ENCODE measurements at regions not wholly inside any gene's neighbourhood (a gene's known extent, or its start where the extent isn't known, plus 50 kb on each side); places are given as distances from the start of the nearest gene placed in this dataset.

GRCh38 chr3:187931770-187932278 lies 186.6 kb upstream of the BCL6 start:
- H3K36me3 ChIP-seq, result no peaks in the 10 kb centered on the region
- no peak overlapping the region for H3K27ac ChIP-seq
- H3K27me3 ChIP-seq, result no peaks in the 10 kb centered on the region
- no peak for TF ChIP-seq POLR2A (IDR thresholded peaks at IDR 0.05)
- TF ChIP-seq CTCF (IDR thresholded peaks at IDR 0.05), result no peak
- no peaks in the 10 kb centered on the region for H3K9me3 ChIP-seq
- no peak for DNase-seq
- no peak overlapping the region for H3K4me3 ChIP-seq
- intact Hi-C loops (cut with DNase I; ENCODE audit: low total_unique reads), result no loop called here
- no peaks in the 10 kb centered on the region for H3K4me1 ChIP-seq

DNA sequence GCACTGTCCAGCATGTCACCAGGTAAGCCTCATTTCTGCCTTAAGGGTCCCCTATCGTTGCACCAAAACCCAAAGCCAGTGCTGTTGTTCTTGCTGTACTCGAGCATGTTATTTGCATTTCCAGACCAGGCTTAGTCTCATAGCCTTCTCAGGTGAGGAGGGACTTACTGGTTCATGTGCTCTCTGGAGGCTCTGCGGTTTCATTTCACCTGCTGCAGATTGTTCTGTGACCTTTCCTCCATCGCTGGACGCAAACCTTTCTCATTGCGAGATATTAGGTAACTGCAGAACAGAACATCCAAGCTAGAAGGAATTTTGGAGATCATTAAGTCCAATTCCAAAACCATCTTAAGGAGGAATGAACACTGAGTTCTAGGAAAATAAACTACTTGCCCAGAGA lies 187.3 kb upstream of the BCL6 start:
- TF ChIP-seq CTCF (IDR thresholded peaks at IDR 0.05) (no peak), POLR2A (IDR thresholded peaks at IDR 0.05) (no peak)
- no peaks in the 10 kb centered on the region for H3K9me3 ChIP-seq
- no peaks in the 10 kb centered on the region for H3K27me3 ChIP-seq
- DNase-seq, result no peak
- H3K4me1 ChIP-seq, result no peaks in the 10 kb centered on the region
- intact Hi-C loops (cut with DNase I; ENCODE audit: low total_unique reads), result no loop called here
- no peaks in the 10 kb centered on the region for H3K36me3 ChIP-seq
- H3K27ac ChIP-seq, result no peak overlapping the region
- H3K4me3 ChIP-seq, result no peak overlapping the region

- H3K36me3 ChIP-seq, result no peaks in the 10 kb centered on the region
- no peak overlapping the region for H3K4me3 ChIP-seq
- no peaks in the 10 kb centered on the region for H3K9me3 ChIP-seq
- H3K4me1 ChIP-seq, result no peaks in the 10 kb centered on the region
- H3K27me3 ChIP-seq, result no peaks in the 10 kb centered on the region
- TF ChIP-seq POLR2A (IDR thresholded peaks at IDR 0.05) (no peak), CTCF (IDR thresholded peaks at IDR 0.05) (no peak)
- no peak for DNase-seq
- H3K27ac ChIP-seq, result no peak overlapping the region
- intact Hi-C loops (cut with DNase I; ENCODE audit: low total_unique reads), result no loop called here
Observed at GRCh38 chr3:187935623-187936156, 190.4 kb upstream of the BCL6 start.

DNA sequence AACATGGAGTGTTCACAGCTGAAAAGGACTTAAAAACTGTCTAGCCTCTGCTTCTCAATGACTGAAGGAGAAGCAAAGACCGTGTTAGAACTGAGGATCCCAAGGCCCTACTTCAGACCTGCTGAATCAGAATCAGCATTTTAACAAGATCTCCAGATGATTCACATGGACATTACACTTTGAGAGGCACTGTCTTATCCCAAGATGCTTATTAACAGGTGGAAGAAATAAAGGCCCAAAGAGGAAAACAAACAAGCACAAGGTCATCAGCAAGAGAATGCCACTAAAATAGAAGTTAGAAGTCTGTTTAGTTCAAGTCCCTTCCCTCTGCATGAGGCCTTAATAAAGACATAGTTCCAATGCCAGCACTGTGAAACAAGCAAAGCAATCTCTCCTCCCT lies 191.4 kb upstream of the BCL6 start:
- Histone ChIP-seq H3K4me3 (no peak overlapping the region), H3K9me3 (no peaks in the 10 kb centered on the region), H3K4me1 (no peaks in the 10 kb centered on the region), H3K36me3 (no peaks in the 10 kb centered on the region), H3K27me3 (no peaks in the 10 kb centered on the region), H3K27ac (no peak overlapping the region)
- intact Hi-C loops (cut with DNase I; ENCODE audit: low total_unique reads), result no loop called here
- no peak for DNase-seq
- TF ChIP-seq POLR2A (IDR thresholded peaks at IDR 0.05) (no peak), CTCF (IDR thresholded peaks at IDR 0.05) (no peak)

- DNase-seq, result no peak
- Histone ChIP-seq H3K36me3 (no peaks in the 10 kb centered on the region), H3K27me3 (no peaks in the 10 kb centered on the region), H3K9me3 (no peaks in the 10 kb centered on the region), H3K4me1 (no peaks in the 10 kb centered on the region), H3K27ac (no peak overlapping the region), H3K4me3 (no peak overlapping the region)
- intact Hi-C loops (cut with DNase I; ENCODE audit: low total_unique reads), result no loop called here
- TF ChIP-seq POLR2A (IDR thresholded peaks at IDR 0.05), result no peak
- no peak for TF ChIP-seq CTCF (IDR thresholded peaks at IDR 0.05)
Observed at GRCh38 chr3:187939891-187940290, 194.6 kb upstream of the BCL6 start.

All from uterus (tissue), 3 donors.